HepG2 (cell line): ENCODE measurements at regions not wholly inside any gene's neighbourhood (a gene's known extent, or its start where the extent isn't known, plus 50 kb on each side); places are given as distances from the start of the nearest gene placed in this dataset.

Experiments
- CEBPB ChIP-seq: IDR thresholded peaks from 2 replicates; pipeline ENCODE4 v1.6.1; 2011; ENCODE audit warnings: low read depth, low read length, improper control_type of control experiment, borderline replicate concordance
- EHMT2 ChIP-seq: fragments of 200-600 bp; sonication (generic); IDR thresholded peaks from 2 replicates; pipeline ENCODE4 v1.7.0; 2017; ENCODE audit warnings: antibody characterized with exemption, low read depth, low read length, borderline replicate concordance
- SRY ChIP-seq: sonication (generic); formaldehyde crosslinking; IDR thresholded peaks from 2 replicates; pipeline ENCODE4 v1.8.0; 2022; ENCODE audit warnings: mild to moderate bottlenecking, missing genetic modification reagents
- TCF7 ChIP-seq: sonication (generic); IDR thresholded peaks from 2 replicates; pipeline ENCODE4 v1.6.1; 2016; ENCODE audit warnings: antibody characterized with exemption, low read depth
- TGIF2 ChIP-seq: IDR thresholded peaks from 2 replicates; pipeline ENCODE4 v1.6.1; 2016; ENCODE audit warnings: control low read depth, missing compliant biosample characterization
- ZFP36 ChIP-seq: fragments of 150-350 bp; IDR thresholded peaks from 2 replicates; pipeline ENCODE4 v1.6.1; 2018; ENCODE audit warnings: borderline replicate concordance, low read length, low read depth; ENCODE audit not compliant: partially characterized antibody
- TF ChIP-seq, protein P1 (sequence below): sonication (generic); formaldehyde crosslinking; IDR thresholded peaks from 2 replicates; pipeline ENCODE4 v1.4.0; 2020; ENCODE audit warnings: missing genetic modification reagents
- TF ChIP-seq, protein P2 (sequence below): sonication (generic); formaldehyde crosslinking; IDR thresholded peaks from 2 replicates; pipeline ENCODE4 v1.8.0; 2022; ENCODE audit warnings: mild to moderate bottlenecking, missing genetic modification reagents, borderline replicate concordance

DNA sequence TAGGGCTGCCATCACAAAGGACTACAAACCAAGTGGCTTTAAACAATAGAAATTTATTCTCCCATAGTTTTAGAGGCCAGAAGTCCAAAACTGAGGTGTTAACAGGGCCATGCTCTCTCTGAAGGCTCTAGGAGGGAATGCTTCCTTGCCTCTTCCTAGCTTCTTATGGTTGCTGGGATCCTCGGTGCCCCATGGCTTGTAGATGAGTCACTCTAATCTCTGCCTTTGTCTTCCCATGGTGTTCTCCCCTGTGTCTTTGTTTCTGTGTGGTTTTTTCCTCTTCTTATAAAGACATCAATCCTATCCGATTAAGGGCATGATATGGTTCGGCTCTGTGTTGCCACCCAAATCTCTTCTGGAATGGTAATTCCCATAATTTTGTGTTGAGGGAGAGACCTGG lies 178.8 kb upstream of the NREP start:
- TF ChIP-seq, protein P1, sequence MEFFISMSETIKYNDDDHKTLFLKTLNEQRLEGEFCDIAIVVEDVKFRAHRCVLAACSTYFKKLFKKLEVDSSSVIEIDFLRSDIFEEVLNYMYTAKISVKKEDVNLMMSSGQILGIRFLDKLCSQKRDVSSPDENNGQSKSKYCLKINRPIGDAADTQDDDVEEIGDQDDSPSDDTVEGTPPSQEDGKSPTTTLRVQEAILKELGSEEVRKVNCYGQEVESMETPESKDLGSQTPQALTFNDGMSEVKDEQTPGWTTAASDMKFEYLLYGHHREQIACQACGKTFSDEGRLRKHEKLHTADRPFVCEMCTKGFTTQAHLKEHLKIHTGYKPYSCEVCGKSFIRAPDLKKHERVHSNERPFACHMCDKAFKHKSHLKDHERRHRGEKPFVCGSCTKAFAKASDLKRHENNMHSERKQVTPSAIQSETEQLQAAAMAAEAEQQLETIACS (CRISPR knock-in tag), result no peak
- TF ChIP-seq SRY (CRISPR knock-in tag) (no peak), TCF7 (no peak), EHMT2 (no peak), CEBPB (no peak), TGIF2 (CRISPR knock-in tag) (no peak), ZFP36 (no peak)
- TF ChIP-seq, protein P2, sequence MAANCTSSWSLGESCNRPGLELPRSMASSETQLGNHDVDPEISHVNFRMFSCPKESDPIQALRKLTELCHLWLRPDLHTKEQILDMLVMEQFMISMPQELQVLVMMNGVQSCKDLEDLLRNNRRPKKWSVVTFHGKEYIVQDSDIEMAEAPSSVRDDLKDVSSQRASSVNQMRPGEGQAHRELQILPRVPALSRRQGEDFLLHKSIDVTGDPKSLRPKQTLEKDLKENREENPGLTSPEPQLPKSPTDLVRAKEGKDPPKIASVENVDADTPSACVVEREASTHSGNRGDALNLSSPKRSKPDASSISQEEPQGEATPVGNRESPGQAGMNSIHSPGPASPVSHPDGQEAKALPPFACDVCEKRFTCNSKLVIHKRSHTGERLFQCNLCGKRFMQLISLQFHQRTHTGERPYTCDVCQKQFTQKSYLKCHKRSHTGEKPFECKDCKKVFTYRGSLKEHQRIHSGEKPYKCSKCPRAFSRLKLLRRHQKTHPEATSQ (CRISPR knock-in tag), result no peak
